SH-SY5Y (cell line): ENCODE measurements at regions not wholly inside any gene's neighbourhood (a gene's known extent, or its start where the extent isn't known, plus 50 kb on each side); places are given as distances from the start of the nearest gene placed in this dataset.

Experiments
- GATA2 ChIP-seq: IDR thresholded peaks from 2 replicates; pipeline ENCODE4 v1.6.1; 2011; ENCODE audit warnings: mild to moderate bottlenecking, low read depth, low read length
- GATA3 ChIP-seq: IDR thresholded peaks from 2 replicates; pipeline ENCODE4 v1.6.1; 2011; ENCODE audit warnings: low read depth, mild to moderate bottlenecking, low read length, moderate library complexity

- TF ChIP-seq GATA2 (no peak), GATA3 (no peak)
These were observed 79.7 kb upstream of the GNG2 start for GRCh38 chr14:51780741-51781140.

DNA sequence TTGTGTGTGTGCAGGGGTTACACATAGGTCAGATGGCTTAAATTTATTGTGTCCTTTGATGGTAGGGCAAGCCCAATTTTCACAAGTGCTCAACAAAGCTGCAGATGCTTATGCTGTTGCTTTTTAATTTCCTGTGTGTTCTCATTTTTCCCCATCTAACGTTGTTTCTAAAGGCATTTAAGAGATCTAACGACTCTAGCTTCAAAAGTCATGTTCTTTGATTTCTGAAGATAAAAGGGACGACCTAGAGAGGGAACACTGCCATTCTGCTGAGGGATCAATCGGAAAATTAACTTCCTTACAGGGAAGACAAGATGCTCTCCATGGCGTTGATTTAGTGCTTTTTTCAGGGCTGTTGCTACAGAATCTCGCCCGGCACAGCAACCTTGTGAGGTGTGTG, 79.0 kb upstream of the GNG2 start:
- TF ChIP-seq GATA3 (no peak), GATA2 (no peak)

GRCh38 chr14:51782435-51782834, 78.0 kb upstream of the GNG2 start:
- no peak for TF ChIP-seq GATA3
- no peak for TF ChIP-seq GATA2

GRCh38 chr14:51783765-51784164, 76.6 kb upstream of the GNG2 start:
- TF ChIP-seq GATA2, result no peak
- TF ChIP-seq GATA3, result no peak

GRCh38 chr14:51784466-51784865, 75.9 kb upstream of the GNG2 start:
- TF ChIP-seq GATA3 (no peak), GATA2 (no peak)

DNA sequence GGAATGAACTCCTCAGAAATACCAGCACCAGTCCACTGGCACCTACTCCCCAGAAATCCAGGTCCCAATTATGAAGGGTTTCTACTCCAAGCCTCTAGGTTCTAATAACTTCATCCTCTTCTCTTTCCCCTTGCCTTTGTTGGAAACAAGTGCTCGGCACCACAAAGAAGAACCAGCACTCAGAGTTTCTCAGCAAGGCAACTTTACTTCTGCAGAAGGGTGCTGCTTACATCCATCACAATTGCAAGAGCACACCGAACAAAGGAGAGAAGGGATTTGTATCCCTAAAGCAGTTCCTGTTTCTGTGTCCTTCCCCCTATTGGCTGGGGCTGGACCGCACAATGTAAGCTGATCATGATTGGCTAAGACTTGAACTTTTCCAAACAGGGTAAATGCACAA, 74.2 kb upstream of the GNG2 start:
- no peak for TF ChIP-seq GATA3
- TF ChIP-seq GATA2, result no peak

- TF ChIP-seq GATA3 (no peak), GATA2 (no peak)
These were observed 73.1 kb upstream of the GNG2 start for GRCh38 chr14:51787352-51787751.

- TF ChIP-seq GATA2 (no peak), GATA3 (no peak)
These were observed 71.3 kb upstream of the GNG2 start for GRCh38 chr14:51789114-51789513.

DNA sequence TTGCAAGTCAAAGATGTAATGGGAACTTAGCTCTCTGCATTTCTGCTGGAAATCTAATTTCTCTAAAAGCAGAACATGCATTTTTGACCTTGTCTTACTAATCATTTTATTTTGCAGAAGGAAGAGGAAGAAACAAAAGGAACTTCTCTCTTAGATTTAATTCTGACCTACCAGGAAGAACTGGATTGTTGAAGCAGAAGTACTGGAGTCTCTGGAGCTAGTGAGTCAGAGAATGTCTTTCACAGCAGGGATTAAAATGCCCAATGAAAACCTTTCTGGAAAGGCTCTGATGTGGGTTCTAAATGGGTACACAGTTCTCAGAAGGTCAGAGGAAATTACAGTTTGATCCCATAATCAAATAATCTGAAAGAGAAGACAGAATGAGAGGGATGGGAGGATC, 70.8 kb upstream of the GNG2 start:
- no peak for TF ChIP-seq GATA3
- no peak for TF ChIP-seq GATA2

- TF ChIP-seq GATA3, result no peak
- no peak for TF ChIP-seq GATA2
These were observed 67.6 kb upstream of the GNG2 start for GRCh38 chr14:51792809-51793208.

DNA sequence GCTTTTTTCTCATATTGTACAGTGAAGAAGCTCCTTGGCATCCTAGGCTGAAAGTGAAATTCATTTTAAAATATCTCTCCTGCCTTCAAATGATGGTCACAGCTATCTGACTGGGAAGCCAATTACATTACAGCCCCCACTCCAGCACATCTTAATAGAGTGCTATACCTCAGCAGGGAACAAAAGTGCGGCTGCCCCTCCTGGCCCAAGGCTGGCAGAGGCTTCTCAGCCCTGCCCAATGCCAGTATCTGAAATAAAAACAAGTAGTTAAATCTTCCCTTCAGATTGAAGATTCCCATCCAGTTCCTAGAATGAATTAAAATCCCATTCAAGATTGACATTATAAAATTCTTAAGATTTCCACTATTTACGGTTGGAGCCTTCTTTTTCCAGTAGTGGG, 54.9 kb upstream of the GNG2 start:
- no peak for TF ChIP-seq GATA2
- TF ChIP-seq GATA3, result peak; percentile 68; the same call in 1 of the 2 replicates

DNA sequence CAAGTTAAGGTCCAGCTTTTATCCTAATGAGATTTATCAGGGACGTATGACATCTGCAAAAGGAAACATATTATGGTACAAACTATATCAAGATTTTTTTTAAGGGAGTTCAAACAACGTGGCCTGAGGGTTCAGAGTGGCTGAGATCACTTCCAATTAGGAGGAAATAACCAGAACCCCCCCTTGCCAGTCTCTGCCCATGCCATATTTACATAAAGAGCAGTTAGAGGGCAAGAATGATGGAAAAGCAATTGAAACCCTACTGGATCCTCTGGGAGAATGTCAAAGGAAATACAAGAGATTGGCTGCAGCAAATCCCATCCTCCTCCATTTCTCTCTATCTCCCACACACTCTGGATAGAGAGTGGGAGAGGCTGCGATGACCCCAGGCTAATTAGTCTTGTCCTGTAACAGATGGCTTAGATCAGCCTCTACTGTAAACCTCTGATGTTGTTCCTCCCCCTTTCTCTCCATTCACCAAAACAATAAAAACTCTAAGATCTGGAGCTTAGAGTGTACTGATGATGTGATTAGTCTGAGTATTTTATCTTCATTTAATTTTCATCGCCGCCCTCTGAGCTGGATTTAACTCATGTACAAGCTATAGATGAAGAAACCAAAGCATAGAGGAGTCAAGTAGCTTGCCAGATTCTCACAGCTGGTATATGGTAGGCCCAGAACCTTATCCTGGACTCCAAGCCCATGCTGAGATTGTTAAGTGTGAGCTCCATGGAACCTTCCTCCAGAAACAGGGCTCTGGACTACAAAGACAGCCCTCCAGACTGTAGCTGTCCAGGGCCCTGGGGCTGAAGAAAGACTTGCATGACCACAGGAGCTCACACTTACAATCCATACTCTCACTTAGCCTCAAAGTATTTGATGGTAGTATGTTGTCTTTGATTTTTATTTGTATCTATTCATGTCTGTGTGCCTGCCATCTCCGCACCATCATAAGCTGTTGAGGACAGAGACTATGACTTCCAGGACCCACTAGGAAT, 54.1 kb upstream of the GNG2 start:
- TF ChIP-seq GATA2 (peak; percentile 27; the same call in 1 of the 2 replicates), GATA3 (no peak; the same call in 1 of the 2 replicates)

GRCh38 chr14:51807356-51807755, 53.1 kb upstream of the GNG2 start:
- no peak for TF ChIP-seq GATA2
- no peak for TF ChIP-seq GATA3
